Astrocyte of the spinal cord (primary cell): ENCODE measurements at regions not wholly inside any gene's neighbourhood (a gene's known extent, or its start where the extent isn't known, plus 50 kb on each side); places are given as distances from the start of the nearest gene placed in this dataset.
"Not testable (repeated sequence)": the region's sequence is repeated elsewhere in the genome, so short reads cannot be mapped to it uniquely, and the experiment has no call there.

Source experiments
- DNase-seq: peaks from one replicate; pipeline ENCODE4 v3.0.0; 2011; ENCODE audit warnings: low read depth, low spot score
- H3K4me3 ChIP-seq: 2 replicates; pipeline ENCODE4 v1.5.1; 2011; ENCODE audit warnings: low read depth, mild to moderate bottlenecking, low read length, moderate library complexity
- CTCF ChIP-seq: IDR thresholded peaks from 2 replicates; pipeline ENCODE4 v1.5.1; 2012; ENCODE audit warnings: low read depth, mild to moderate bottlenecking, low read length, inconsistent platforms
- in situ Hi-C: cut with HindIII; loops from 2 replicates; pipeline ENCODE4 v1.10.0; 2017; ENCODE audit warnings: low sequenced_read_pairs

DNA sequence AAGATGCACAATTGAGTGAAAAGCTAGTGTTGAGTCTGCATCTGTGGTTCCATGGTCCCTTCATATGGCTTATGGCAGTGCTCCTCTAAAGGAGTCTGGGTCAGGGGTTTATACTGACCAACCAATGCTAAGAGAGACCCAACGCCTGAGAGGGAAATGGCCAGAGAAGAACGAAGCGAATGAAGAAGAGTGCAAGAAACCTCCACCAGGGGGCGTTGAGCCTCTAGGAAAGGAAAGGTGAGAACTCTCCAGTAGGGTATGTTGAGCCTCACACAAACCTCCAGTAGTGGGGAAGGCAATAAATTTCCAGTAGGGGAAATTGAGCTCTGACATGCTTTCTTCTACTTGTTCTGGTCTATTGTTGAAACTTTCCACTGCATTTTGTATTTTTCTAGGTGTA lies 470.6 kb downstream of the PRDM9 start:
- in situ Hi-C loops, result no loop called here
- DNase-seq, result no peak
- TF ChIP-seq CTCF, result peak; percentile 16
- no peak overlapping the region for H3K4me3 ChIP-seq

GRCh38 chr5:23991406-23991805 lies 484.0 kb downstream of the PRDM9 start:
- H3K4me3 ChIP-seq, result no peak overlapping the region
- no peak for TF ChIP-seq CTCF
- in situ Hi-C loops, result no loop called here
- DNase-seq, result no peak

GRCh38 chr5:23994581-23995370 lies 487.4 kb downstream of the PRDM9 start:
- no peak for TF ChIP-seq CTCF
- H3K4me3 ChIP-seq, result no peak overlapping the region
- no peak for DNase-seq
- in situ Hi-C loops, result no loop called here

DNA sequence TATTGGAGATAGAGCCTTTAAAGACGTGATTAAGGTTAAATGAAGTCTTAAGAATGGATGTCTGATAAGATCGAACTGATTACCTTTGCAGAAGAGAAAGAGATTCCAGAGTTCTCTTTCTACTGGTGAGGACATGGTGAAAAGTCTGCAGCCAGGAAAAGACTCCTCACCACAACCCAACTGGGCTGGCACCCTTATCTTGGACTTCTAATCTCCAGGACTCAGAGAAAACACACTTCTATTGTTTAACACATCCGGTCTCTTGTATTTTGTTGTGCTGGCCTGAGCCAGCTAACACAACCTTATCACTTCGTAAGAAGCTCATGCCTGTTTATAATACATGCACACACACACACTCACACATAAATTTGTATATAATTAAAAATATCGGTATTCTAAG lies 489.1 kb downstream of the PRDM9 start:
- in situ Hi-C loops, result no loop called here
- TF ChIP-seq CTCF, result no peak
- H3K4me3 ChIP-seq, result no peak overlapping the region
- no peak for DNase-seq

DNA sequence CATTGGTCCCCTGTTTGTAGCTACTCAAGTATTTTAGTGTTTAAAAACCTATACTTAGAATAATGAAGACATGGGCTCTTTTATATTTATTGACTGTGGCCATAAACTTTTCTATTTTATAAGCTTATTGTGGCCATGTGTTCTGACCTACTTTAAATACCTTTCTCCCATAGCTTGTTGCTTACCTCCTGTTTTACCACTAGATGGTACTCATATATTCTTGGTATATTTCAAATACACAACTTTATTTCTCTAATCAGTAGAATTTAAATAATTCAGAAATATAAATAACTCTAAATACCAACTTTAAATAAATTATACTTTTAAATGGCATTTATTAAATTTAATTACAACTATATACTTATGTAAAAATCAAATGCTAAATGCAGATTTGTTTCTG lies 498.0 kb downstream of the PRDM9 start:
- no peak for DNase-seq
- TF ChIP-seq CTCF, result no peak
- in situ Hi-C loops, result no loop called here
- no peak overlapping the region for H3K4me3 ChIP-seq

- in situ Hi-C loops, H3K4me3 ChIP-seq, DNase-seq: not testable (repeated sequence)
Observed at GRCh38 chr5:24017710-24018109, 510.3 kb downstream of the PRDM9 start.

GRCh38 chr5:24026288-24026687 lies 518.9 kb downstream of the PRDM9 start:
- no peak for TF ChIP-seq CTCF
- H3K4me3 ChIP-seq, result no peak overlapping the region
- in situ Hi-C loops, result no loop called here
- DNase-seq, result no peak
